Pulmonary artery endothelial cell (primary cell): ENCODE measurements at regions not wholly inside any gene's neighbourhood (a gene's known extent, or its start where the extent isn't known, plus 50 kb on each side); places are given as distances from the start of the nearest gene placed in this dataset.

Source experiments
- DNase-seq: peaks from one replicate; pipeline ENCODE4 v3.0.0-alpha.2; 2011; ENCODE audit warnings: low read depth, low spot score

GRCh38 chr4:120432301-120432860, 365.7 kb upstream of the MAD2L1 start:
- no peak for DNase-seq

DNA sequence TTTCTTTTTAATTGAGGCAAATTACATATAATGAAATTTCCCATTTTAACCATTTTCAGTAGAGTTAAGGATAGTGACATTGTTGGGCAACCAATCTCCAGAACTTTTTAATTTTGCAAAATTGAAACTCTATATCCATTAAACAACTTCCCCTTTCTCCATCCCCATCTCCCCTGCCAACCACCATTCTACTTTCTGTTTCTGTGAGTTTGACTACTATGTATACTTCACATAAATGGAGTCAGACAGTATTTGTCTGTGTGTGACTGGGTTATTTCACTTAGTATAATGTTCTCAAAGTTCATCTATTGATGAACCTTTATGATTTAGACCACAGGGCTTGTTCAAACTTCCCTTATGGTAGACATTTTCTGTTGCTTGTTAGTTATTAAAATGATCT, 364.5 kb upstream of the MAD2L1 start:
- DNase-seq = no peak

GRCh38 chr4:120418146-120418545, 351.5 kb upstream of the MAD2L1 start:
- no peak for DNase-seq

DNA sequence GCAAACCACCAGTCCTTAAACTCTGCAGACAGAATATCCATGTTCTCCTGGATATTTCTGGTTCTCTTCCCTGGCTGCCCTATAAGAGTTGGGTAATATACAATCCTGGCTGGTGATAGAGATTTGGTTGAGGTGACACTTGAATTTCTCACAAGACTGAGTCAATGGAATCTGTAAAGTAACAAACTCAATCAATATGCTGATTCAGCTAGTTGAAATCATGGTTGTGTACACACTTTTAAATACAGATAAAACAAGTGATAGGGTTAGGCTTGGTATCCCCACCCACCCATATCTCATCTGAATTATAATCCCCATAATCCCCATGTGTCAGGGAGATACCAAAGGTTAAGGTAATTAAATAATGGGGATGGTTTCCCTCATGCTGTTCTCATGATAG, 349.2 kb upstream of the MAD2L1 start:
- no peak for DNase-seq

- no peak for DNase-seq
Measured at GRCh38 chr4:120406960-120407359, 340.3 kb upstream of the MAD2L1 start.

- no peak for DNase-seq
Measured at GRCh38 chr4:120403296-120403695, 336.6 kb upstream of the MAD2L1 start.

DNA sequence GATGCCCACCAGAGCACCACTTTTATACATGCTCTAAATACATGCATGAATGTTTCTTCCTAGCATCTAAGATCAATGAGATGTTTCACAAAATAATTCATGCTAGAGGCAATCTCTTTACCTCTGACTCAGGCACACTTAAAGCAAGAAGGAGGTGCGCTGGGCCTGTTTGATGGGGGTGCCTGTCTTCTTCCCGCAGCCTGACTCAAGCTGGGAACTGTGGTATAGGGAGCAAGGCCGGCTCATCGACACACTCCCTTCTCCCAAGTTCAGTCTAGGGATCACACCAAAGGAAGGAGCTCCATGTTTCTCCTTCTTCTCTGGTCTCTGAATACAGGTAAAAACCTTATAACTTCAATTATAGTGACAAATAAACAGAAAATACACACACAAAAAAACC, 333.8 kb upstream of the MAD2L1 start:
- DNase-seq = no peak

- DNase-seq = no peak
Measured at GRCh38 chr4:120399826-120400225, 333.2 kb upstream of the MAD2L1 start.

- no peak for DNase-seq
Measured at GRCh38 chr4:120395746-120396145, 329.1 kb upstream of the MAD2L1 start.

GRCh38 chr4:120355881-120356280, 289.2 kb upstream of the MAD2L1 start:
- DNase-seq = no peak

DNA sequence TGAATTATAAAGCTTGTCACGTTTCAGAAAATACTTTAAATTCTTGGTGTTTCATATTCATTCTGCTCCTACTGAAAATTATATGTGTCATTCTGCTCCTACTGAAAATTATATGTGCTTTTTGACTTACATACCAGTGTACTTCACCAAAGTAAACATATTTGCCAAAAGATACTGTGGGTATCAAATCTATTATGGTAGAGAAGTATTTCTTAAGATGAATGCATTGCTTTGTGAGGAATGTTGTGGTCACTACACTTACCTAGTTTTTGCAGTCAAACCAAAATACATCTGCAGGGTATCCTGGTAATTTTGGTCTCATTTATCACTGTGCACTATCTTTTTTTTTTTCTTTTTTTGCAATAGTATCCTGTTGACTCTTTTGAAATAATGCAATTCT, 287.7 kb upstream of the MAD2L1 start:
- no peak for DNase-seq

- DNase-seq = no peak
Measured at GRCh38 chr4:120353235-120353634, 286.6 kb upstream of the MAD2L1 start.

- DNase-seq = no peak
Measured at GRCh38 chr4:120352739-120353138, 286.1 kb upstream of the MAD2L1 start.

DNA sequence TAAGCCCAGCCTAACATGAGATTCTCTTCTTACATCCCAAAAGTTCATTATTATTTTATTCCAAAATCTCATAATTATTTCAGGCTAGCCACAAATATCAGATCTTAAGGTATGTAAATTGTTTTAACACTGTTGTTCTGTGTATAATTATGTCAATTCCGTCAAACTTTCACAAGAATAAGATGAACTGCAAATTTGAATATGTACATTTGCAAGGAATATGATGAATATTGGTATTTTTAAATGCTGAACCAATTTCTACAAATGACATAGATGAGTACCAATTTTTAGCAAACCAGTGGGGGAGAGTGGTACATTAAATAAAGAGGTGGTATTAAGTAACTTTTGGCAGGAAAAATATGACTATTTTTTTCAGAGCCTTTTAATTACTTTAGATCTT, 282.3 kb upstream of the MAD2L1 start:
- DNase-seq = no peak

GRCh38 chr4:120348521-120348920, 281.9 kb upstream of the MAD2L1 start:
- no peak for DNase-seq

GRCh38 chr4:120331486-120332370, 265.1 kb upstream of the MAD2L1 start:
- DNase-seq = no peak

DNA sequence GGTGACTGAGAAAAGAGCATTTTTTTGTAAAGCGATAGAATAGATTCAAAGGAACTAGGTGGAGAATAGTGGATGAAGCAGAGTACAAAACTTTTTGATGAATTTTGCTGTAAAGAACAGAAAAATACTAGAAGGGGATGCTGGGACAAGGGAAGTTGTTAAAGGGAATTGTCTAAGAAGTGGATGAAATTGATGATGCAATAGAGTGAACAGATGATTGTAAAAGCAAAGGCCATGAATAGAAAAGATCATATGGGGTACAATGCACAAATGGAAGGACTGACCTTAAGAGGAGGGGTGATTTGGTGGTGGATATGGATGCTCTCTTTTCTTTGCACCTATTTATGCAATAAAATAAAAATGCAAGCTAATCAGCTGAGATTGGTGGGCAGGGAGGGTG, 262.7 kb upstream of the MAD2L1 start:
- no peak for DNase-seq

DNA sequence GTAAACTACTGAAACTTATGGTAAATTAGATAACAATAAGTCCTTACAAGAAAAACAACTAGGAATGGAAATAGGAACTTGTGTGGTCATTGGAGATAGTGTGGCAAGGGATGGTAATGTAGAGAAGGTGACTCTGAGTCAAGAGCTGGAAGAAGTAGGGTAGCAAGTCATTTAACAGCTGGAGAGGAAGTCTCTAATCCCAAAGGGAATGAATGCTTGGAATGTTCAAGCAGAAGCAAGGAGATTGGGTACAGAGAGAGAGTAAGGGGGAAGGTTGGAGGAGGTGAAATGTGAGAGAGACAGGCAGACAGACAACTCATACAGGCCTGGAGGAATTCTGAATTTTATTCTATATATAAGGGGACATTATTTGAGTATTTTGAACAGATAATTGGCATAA, 260.6 kb upstream of the MAD2L1 start:
- no peak for DNase-seq

- no peak for DNase-seq
Measured at GRCh38 chr4:120319046-120319767, 252.6 kb upstream of the MAD2L1 start.

DNA sequence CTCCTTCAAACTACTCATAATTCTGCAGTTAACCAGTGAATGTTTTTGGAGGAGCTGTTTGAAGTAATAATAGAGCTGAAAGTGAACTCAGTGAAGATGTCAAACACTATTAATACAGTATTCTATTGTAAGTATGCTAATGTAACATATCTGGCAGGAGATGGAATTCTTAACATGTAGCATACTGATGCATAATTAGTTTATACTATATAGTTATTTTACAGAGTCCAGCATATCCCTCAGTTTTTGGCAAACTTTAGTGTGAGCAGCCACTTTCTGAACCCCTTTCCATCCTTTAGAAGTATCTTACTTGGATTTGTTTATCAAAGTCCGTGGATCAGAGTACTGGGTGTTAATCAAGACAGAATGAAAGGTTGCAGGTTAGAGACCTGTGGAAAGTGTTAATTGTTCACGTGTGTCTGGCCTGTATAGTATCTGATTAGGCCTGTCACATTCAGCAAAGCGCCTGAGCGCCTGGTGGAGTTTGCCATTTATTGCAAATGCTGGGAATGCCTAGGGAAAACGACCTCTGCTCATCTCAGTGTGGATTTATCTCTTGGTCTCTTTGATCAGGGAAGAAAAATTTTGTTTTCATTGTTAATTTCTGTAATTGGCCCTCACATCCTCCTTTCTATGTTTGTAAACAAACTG, 251.7 kb upstream of the MAD2L1 start:
- no peak for DNase-seq

DNA sequence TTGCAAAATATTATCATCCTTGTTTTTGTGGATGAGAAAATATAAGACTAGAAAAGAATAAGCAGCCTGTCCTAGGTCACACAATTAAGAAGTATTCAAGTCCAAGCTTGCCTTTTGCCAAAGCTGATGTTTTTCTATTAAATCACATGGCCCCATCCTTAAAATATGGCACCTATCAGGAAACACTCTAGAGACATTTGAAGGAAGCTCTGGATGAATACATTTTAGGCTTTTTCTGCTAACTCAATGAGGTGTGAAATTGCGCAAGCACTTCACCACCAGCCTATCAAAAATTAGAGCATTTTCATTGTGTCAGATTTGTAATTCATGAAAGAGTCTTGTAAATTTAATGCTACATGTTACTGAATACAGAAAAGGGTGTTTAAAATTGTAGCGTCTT, 251.1 kb upstream of the MAD2L1 start:
- no peak for DNase-seq

DNA sequence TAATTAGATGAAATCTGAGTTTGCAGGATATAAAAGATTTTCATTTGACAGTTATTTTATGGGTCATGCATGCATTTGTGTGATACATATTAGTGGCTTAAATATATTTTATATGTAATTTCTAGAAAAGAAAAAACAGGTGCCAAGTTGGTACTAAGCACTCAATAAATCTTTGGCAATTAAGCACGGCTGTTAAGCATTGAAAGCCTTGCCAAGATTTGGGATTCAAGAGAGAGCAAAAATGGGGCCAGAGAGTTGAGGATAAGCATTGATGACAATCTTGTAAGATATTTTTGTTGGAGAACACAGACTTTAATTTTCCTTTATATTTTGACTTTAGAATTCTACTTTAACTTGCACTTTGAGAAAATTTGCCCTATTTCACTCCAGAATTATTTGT, 249.8 kb upstream of the MAD2L1 start:
- no peak for DNase-seq
